ENCODE measurements at regions not wholly inside any gene's neighbourhood (a gene's known extent, or its start where the extent isn't known, plus 50 kb on each side); places are given as distances from the start of the nearest gene placed in this dataset.

GRCh38 chr4:20428436-20429160 is 176.9 kb downstream of the SLIT2 start:
- in situ Hi-C loops (cut with HindIII; ENCODE audit: low sequenced_read_pairs) = no loop called here
- peak; percentile 31 for TF ChIP-seq CTCF (IDR thresholded peaks at IDR 0.05; ENCODE audit: low read depth, low read length, missing control alignments)
- H3K4me3 ChIP-seq (ENCODE audit: low read depth, low read length) = no peak overlapping the region
- no peak for DNase-seq (ENCODE audit: low read depth)

- H3K4me3 ChIP-seq (ENCODE audit: low read depth, low read length) = no peak overlapping the region
- in situ Hi-C loops (cut with HindIII; ENCODE audit: low sequenced_read_pairs) = no loop called here
- no peak for DNase-seq (ENCODE audit: low read depth)
- no peak for TF ChIP-seq CTCF (IDR thresholded peaks at IDR 0.05; ENCODE audit: low read depth, low read length, missing control alignments)
Measured at GRCh38 chr4:20430259-20430941, 178.7 kb downstream of the SLIT2 start.

GRCh38 chr4:20431543-20431951 is 179.8 kb downstream of the SLIT2 start:
- peak; percentile 39 for TF ChIP-seq CTCF (IDR thresholded peaks at IDR 0.05; ENCODE audit: low read depth, low read length, missing control alignments)
- H3K4me3 ChIP-seq (ENCODE audit: low read depth, low read length) = no peak overlapping the region
- DNase-seq (ENCODE audit: low read depth) = peak; percentile 24
- in situ Hi-C loops (cut with HindIII; ENCODE audit: low sequenced_read_pairs) = no loop called here

GRCh38 chr4:20432088-20432487 is 180.4 kb downstream of the SLIT2 start:
- no peak overlapping the region for H3K4me3 ChIP-seq (ENCODE audit: low read depth, low read length)
- DNase-seq (ENCODE audit: low read depth) = no peak
- TF ChIP-seq CTCF (IDR thresholded peaks at IDR 0.05; ENCODE audit: low read depth, low read length, missing control alignments) = no peak
- in situ Hi-C loops (cut with HindIII; ENCODE audit: low sequenced_read_pairs) = no loop called here

- DNase-seq (ENCODE audit: low read depth) = no peak
- in situ Hi-C loops (cut with HindIII; ENCODE audit: low sequenced_read_pairs) = no loop called here
Measured at GRCh38 chr4:20433097-20433705, 181.5 kb downstream of the SLIT2 start.

More at GRCh38 chr4:20433097-20433705, 181.5 kb downstream of the SLIT2 start:
- TF ChIP-seq CTCF (IDR thresholded peaks at IDR 0.05; ENCODE audit: low read depth, low read length, missing control alignments) = no peak
- H3K4me3 ChIP-seq (ENCODE audit: low read depth, low read length) = no peak overlapping the region

Measured in astrocyte of the cerebellum (primary cell).